Suprapubic skin (tissue), 4 donors: ENCODE measurements at regions not wholly inside any gene's neighbourhood (a gene's known extent, or its start where the extent isn't known, plus 50 kb on each side); places are given as distances from the start of the nearest gene placed in this dataset.

Experiments used
- DNase-seq, 2 donors: peaks; one replicate each; pipeline ENCODE4 v3.0.0-alpha.2; 2019; ENCODE audit warnings: low spot score in 2 of 2
- H3K27ac ChIP-seq: fragments of 200-600 bp; sonication (generic); one replicate; pipeline ENCODE4 v1.5.1; 2019
- H3K27me3 ChIP-seq: fragments of 200-600 bp; sonication (generic); one replicate; pipeline ENCODE4 v1.5.1; 2019
- H3K36me3 ChIP-seq: fragments of 200-600 bp; sonication (generic); one replicate; pipeline ENCODE4 v1.5.1; 2019
- H3K4me1 ChIP-seq: fragments of 200-600 bp; sonication (generic); one replicate; pipeline ENCODE4 v1.5.1; 2019
- H3K4me3 ChIP-seq: fragments of 200-600 bp; sonication (generic); one replicate; pipeline ENCODE4 v1.5.1; 2019; ENCODE audit warnings: mild to moderate bottlenecking
- H3K9me3 ChIP-seq: fragments of 200-600 bp; sonication (generic); one replicate; pipeline ENCODE4 v1.5.1; 2019
- EP300 ChIP-seq: sonication (generic); formaldehyde crosslinking; IDR thresholded peaks from one replicate; pipeline ENCODE4 v1.6.1; 2017; ENCODE audit warnings: antibody characterized with exemption
- POLR2A ChIP-seq, 2 donors: fragments of 450-650 bp; IDR thresholded peaks; one replicate each; pipeline ENCODE4 v1.6.1; 2017; ENCODE audit warnings: antibody characterized with exemption in 2 of 2, mild to moderate bottlenecking in 2 of 2, moderate library complexity in 2 of 2
- POLR2AphosphoS5 ChIP-seq, 3 donors: sonication (generic); formaldehyde crosslinking; IDR thresholded peaks; one replicate each; pipeline ENCODE4 v1.6.1; 2017; ENCODE audit warnings: antibody characterized with exemption in 3 of 3
- WGBS: methylation state at CpG from one replicate; pipeline ENCODE4 v1.1.5; 2018; 5-methylcytosine and 5-hydroxymethylcytosine counted together
- TF ChIP-seq, protein P1 (sequence below), 2 donors: fragments of 200-600 bp in 1 of 2; fragments of 450-650 bp in 1 of 2; sonication (generic) in 1 of 2; IDR thresholded peaks; one replicate each; pipeline ENCODE4 v1.5.1; 2016 to 2019; ENCODE audit warnings: antibody characterized with exemption in 2 of 2, mild to moderate bottlenecking in 1 of 2, moderate library complexity in 1 of 2

DNA sequence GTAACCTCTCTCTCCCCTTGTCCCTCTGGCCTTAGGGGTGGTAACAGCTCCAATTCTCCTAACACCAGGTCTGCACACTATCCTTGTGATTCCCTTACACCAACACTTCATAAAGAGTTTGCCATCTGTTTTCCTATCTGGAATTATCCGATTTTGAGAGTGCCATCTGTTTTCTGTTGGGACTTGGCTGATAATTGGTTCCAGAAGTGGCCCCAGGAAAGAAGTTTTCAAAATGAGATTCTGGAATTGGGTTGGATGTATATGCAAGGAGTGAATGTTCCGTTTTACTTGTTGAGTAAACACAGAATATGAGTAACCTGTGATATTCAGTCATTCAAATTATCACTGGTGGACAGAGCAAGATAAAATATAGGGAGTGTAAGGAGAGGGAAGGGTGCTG lies 134.1 kb upstream of the HS3ST3A1 start:
- H3K27ac ChIP-seq, result no peak overlapping the region
- no peak overlapping the region for H3K4me3 ChIP-seq
- H3K36me3 ChIP-seq, result no peaks in the 10 kb centered on the region
- H3K27me3 ChIP-seq, result no peaks in the 10 kb centered on the region
- TF ChIP-seq EP300 (no peak), POLR2A (IDR thresholded peaks at IDR 0.05) (no peak), POLR2AphosphoS5 (IDR thresholded peaks at IDR 0.05) (no peak)
- TF ChIP-seq, protein P1, sequence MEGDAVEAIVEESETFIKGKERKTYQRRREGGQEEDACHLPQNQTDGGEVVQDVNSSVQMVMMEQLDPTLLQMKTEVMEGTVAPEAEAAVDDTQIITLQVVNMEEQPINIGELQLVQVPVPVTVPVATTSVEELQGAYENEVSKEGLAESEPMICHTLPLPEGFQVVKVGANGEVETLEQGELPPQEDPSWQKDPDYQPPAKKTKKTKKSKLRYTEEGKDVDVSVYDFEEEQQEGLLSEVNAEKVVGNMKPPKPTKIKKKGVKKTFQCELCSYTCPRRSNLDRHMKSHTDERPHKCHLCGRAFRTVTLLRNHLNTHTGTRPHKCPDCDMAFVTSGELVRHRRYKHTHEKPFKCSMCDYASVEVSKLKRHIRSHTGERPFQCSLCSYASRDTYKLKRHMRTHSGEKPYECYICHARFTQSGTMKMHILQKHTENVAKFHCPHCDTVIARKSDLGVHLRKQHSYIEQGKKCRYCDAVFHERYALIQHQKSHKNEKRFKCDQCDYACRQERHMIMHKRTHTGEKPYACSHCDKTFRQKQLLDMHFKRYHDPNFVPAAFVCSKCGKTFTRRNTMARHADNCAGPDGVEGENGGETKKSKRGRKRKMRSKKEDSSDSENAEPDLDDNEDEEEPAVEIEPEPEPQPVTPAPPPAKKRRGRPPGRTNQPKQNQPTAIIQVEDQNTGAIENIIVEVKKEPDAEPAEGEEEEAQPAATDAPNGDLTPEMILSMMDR (IDR thresholded peaks at IDR 0.05), result no peak
- no peak for DNase-seq
- 59% methylated on average over 2 of the region's 2 CpGs for WGBS
- no peaks in the 10 kb centered on the region for H3K9me3 ChIP-seq
- H3K4me1 ChIP-seq, result no peaks in the 10 kb centered on the region

DNA sequence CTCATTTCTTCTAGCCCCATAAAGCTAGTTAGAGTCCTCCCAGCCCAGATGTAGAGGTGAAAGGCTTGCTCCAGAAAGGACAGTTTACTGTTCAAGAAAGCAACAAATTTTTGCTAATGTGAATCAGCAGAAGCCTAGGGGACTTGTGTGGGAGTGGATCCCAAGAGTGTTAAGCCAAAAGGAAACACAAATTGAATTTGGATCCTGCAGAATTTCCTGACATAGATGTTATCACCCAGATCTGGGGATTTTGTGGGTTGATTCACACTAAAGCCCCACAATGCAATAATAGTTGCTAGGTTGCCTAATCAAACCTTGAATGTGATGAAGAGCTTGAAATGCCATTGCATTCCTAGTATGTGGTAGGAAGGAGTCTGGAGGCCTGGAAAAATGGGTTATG lies 135.2 kb upstream of the HS3ST3A1 start:
- Histone ChIP-seq H3K9me3 (no peaks in the 10 kb centered on the region), H3K4me3 (no peak overlapping the region), H3K4me1 (no peaks in the 10 kb centered on the region), H3K27me3 (no peaks in the 10 kb centered on the region), H3K27ac (no peak overlapping the region), H3K36me3 (no peaks in the 10 kb centered on the region)
- no peak for DNase-seq
- TF ChIP-seq POLR2AphosphoS5 (IDR thresholded peaks at IDR 0.05) (no peak), POLR2A (IDR thresholded peaks at IDR 0.05) (no peak), EP300 (no peak)
- TF ChIP-seq, protein P1 (IDR thresholded peaks at IDR 0.05), result no peak

DNA sequence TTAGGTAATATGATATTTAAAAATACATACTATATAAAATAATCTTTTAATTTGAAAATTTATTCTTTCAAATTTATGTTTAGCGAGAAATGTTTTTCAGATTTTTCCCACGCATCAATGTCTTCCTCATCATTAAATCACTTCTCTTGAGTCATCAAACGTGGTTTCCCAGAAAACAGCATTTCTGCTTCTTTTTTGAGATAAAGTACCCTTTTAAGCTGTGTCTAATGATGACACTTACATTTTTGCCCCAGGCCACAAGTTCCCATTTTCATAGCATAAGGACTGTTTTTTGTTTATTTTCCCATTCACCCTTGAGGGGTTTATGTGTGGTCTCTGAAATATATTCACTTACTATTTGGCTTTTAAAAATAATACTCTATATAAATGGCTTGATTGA lies 139.0 kb upstream of the HS3ST3A1 start:
- H3K27ac ChIP-seq, result no peak overlapping the region
- H3K27me3 ChIP-seq, result no peaks in the 10 kb centered on the region
- no peaks in the 10 kb centered on the region for H3K36me3 ChIP-seq
- 78% methylated on average over 3 of the region's 3 CpGs for WGBS
- no peak for DNase-seq
- H3K9me3 ChIP-seq, result no peaks in the 10 kb centered on the region
- no peak overlapping the region for H3K4me3 ChIP-seq
- H3K4me1 ChIP-seq, result no peaks in the 10 kb centered on the region
- TF ChIP-seq, protein P1 (IDR thresholded peaks at IDR 0.05), result no peak

DNA sequence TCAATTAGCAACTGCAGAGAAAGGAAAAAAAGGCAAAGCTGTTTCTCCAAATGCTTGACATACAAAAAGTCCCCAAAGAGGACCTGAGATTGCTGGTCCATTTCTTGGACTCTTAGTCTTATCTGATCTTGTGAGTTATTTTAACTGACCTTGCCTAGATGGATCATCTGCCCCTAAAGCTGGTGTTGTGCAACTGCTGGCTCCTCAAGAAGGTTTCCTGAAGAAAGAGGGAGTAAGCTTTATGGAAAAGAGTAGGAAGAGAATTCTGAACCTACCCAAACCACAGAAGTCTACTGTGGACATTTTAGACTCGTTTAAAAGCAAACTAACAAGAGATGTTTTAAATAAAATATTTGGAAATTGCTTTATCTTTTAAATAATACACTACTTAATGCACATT lies 140.0 kb upstream of the HS3ST3A1 start:
- H3K36me3 ChIP-seq, result no peaks in the 10 kb centered on the region
- H3K4me1 ChIP-seq, result no peaks in the 10 kb centered on the region
- H3K4me3 ChIP-seq, result no peak overlapping the region
- no peaks in the 10 kb centered on the region for H3K27me3 ChIP-seq
- no peaks in the 10 kb centered on the region for H3K9me3 ChIP-seq
- H3K27ac ChIP-seq, result no peak overlapping the region
- TF ChIP-seq POLR2AphosphoS5 (IDR thresholded peaks at IDR 0.05) (no peak), POLR2A (IDR thresholded peaks at IDR 0.05) (no peak), EP300 (no peak)
- TF ChIP-seq, protein P1 (IDR thresholded peaks at IDR 0.05), result no peak
- 61% methylated on average over 1 of the region's 1 CpG for WGBS
- no peak for DNase-seq

DNA sequence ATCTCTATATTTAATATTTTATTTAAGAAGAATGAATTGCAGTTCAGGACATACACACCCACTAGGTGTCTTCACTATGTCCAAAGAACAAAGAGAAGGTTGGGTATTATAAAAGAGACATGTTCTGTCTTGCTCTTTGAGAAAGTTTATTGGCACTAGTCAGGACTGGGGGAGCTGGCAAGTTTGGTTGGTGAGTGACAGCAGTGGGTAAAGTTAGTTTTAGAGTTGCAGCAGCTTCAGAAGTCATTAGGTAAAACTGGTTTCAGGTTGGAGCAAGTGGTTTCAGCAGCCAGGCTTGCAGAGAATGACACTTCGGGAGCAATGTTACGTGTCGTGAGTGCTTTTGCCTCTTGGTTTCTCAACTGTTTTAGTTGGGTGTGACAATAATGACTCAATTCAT lies 142.2 kb upstream of the HS3ST3A1 start:
- TF ChIP-seq, protein P1 (IDR thresholded peaks at IDR 0.05), result no peak
- no peaks in the 10 kb centered on the region for H3K27me3 ChIP-seq
- no peak overlapping the region for H3K27ac ChIP-seq
- no peak for DNase-seq
- no peaks in the 10 kb centered on the region for H3K36me3 ChIP-seq
- H3K9me3 ChIP-seq, result no peaks in the 10 kb centered on the region
- WGBS, result 83% methylated on average over 3 of the region's 3 CpGs
- no peak overlapping the region for H3K4me3 ChIP-seq
- H3K4me1 ChIP-seq, result no peaks in the 10 kb centered on the region
